ENCODE measurements at regions not wholly inside any gene's neighbourhood (a gene's known extent, or its start where the extent isn't known, plus 50 kb on each side); places are given as distances from the start of the nearest gene placed in this dataset.

DNA sequence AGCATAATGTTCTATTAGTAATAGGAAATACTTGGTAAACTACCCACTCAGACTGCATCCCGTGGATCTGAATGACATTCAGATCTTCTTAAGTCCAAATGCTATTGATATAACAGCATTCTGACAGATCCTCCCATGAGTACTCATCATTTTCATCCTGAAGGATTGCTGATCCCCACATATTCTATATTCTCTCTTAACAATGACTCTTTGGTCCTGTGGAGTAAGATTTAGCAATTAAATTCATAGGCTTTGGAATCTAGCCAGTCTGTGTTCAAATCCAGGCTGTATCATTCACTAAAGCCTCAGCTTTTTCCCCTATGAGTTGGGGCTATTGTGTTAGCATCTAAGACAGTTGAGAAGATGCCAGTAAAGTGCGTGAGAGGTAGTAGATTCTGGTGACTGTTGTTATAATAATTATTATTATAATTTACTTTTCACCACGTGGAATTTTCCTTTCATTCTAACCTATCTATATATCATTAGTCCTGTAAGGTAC lies 591.3 kb upstream of the SYT4 start:
- TF ChIP-seq CEBPB (IDR thresholded peaks at IDR 0.05; ENCODE audit: low read depth) (no peak), EGR1 (IDR thresholded peaks at IDR 0.05; ENCODE audit: low read depth) (no peak), SIN3A (IDR thresholded peaks at IDR 0.05; ENCODE audit: low read depth) (no peak), ZNF274 (IDR thresholded peaks at IDR 0.05; ENCODE audit: low read depth, low read length) (no peak), REST (IDR thresholded peaks at IDR 0.05; ENCODE audit: low read depth) (no peak), EZH2phosphoT487 (IDR thresholded peaks at IDR 0.05; ENCODE audit: borderline replicate concordance) (no peak), EZH2 (IDR thresholded peaks at IDR 0.05) (no peak), CTCF (IDR thresholded peaks at IDR 0.05 in 2 of 3, conservative IDR thresholded peaks at IDR 0.05 in 1 of 3; ENCODE audit: borderline replicate concordance in 1 of 3, insufficient read depth in 1 of 3, low read depth in 2 of 3, low read length in 2 of 3) (no peak), ZFX (IDR thresholded peaks at IDR 0.05) (no peak), MAX (IDR thresholded peaks at IDR 0.05) (no peak), POLR2A (IDR thresholded peaks at IDR 0.05; ENCODE audit: borderline replicate concordance, extremely low read depth, insufficient read depth, insufficient read length) (no peak), CBX3 (IDR thresholded peaks at IDR 0.05; ENCODE audit: low read depth) (no peak), FOSL1 (IDR thresholded peaks at IDR 0.05; ENCODE audit: low read depth) (no peak), SRF (IDR thresholded peaks at IDR 0.05; ENCODE audit: low read depth) (no peak), YY1 (IDR thresholded peaks at IDR 0.05; ENCODE audit: extremely low read depth, insufficient replicate concordance, low read depth, low read length) (no peak), POLR2AphosphoS5 (IDR thresholded peaks at IDR 0.05; ENCODE audit: low read depth, low read length) (no peak), ZBTB33 (IDR thresholded peaks at IDR 0.05; ENCODE audit: extremely low read depth, insufficient replicate concordance, low read length) (no peak), SP1 (IDR thresholded peaks at IDR 0.05; ENCODE audit: low read depth) (no peak)
- TF ChIP-seq, protein P1, sequence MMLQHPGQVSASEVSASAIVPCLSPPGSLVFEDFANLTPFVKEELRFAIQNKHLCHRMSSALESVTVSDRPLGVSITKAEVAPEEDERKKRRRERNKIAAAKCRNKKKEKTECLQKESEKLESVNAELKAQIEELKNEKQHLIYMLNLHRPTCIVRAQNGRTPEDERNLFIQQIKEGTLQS (IDR thresholded peaks at IDR 0.05), result no peak
- no TSS peak for BruUV-seq (replicated peaks)
- no peaks in the 10 kb centered on the region for H3K79me2 ChIP-seq (ENCODE audit: insufficient read depth, low read length)
- ChIA-PET CTCF (no interaction called here), RAD21 (ENCODE audit: low non-redundant PET in 1 of 2, low total read pairs in 2 of 2, uncharacterized antibody in 2 of 2, unreplicated experiment in 2 of 2) (no interaction called here), POLR2A (no interaction called here)
- H3K4me3 ChIP-seq (replicated peaks in 1 of 2; ENCODE audit: low read depth in 1 of 2, low read length in 2 of 2), result no peak overlapping the region
- ATAC-seq, result no peak
- H3K4me2 ChIP-seq (ENCODE audit: low read length), result no peak overlapping the region
- no peak overlapping the region for H3K27ac ChIP-seq (ENCODE audit: low read depth, low read length)
- no peaks in the 10 kb centered on the region for H4K20me1 ChIP-seq (ENCODE audit: insufficient read depth)
- no peaks in the 10 kb centered on the region for H3K36me3 ChIP-seq (ENCODE audit: control insufficient read depth in 1 of 2, insufficient read depth in 2 of 2, low read length in 2 of 2)
- peaks cover 14 to 26% of the 10 kb centered on the region in 2 experiments; a peak in 2 of 4 replicates for H3K9me3 ChIP-seq (ENCODE audit: control insufficient read depth in 1 of 2, insufficient read depth in 1 of 2, low read depth in 1 of 2, low read length in 2 of 2)
- H2AFZ ChIP-seq (ENCODE audit: low read depth, low read length, poor library complexity, severe bottlenecking), result no peak overlapping the region
- intact Hi-C loops (cut with micrococcal nuclease), result no loop called here
- no peaks in the 10 kb centered on the region for H3K9me2 ChIP-seq (ENCODE audit: insufficient read depth)
- no peak overlapping the region for H3K9ac ChIP-seq (ENCODE audit: low read length)
- no peaks in the 10 kb centered on the region for H3K27me3 ChIP-seq (ENCODE audit: insufficient read depth, low read length)
- no peaks in the 10 kb centered on the region for H3K4me1 ChIP-seq (ENCODE audit: control insufficient read depth in 1 of 2, insufficient read depth in 2 of 2, low read length in 2 of 2)
- DNase-seq (ENCODE audit: low read depth, low spot score), result no peak

All from HCT116 (cell line).